Ishikawa (cell line): ENCODE measurements at regions not wholly inside any gene's neighbourhood (a gene's known extent, or its start where the extent isn't known, plus 50 kb on each side); places are given as distances from the start of the nearest gene placed in this dataset.

Source experiments
- EP300 ChIP-seq: IDR thresholded peaks from 2 replicates; pipeline ENCODE4 v1.6.1; 2012; ENCODE audit warnings: borderline replicate concordance
- TF ChIP-seq, protein P1 (sequence below): IDR thresholded peaks from 2 replicates; pipeline ENCODE4 v1.6.1; 2012

DNA sequence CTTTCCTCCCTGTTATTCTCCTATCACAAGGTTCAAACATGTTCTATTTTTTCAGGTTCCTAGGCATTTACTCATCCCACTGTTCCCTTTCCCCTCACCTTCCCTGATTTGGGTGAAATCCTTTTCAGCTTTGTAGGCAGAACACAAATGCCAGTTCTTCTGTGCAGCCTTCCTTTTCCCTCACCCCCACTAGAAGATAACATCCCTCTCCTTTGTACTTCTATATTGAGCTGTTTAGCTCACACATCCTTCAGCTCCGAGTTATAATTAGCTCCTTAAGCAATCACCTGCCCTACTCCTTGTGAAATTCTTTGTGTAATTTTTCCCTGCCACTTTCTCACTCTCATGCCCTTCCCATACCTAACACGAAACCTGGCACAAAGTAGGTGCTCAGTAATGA lies 240.9 kb downstream of the AR start:
- no peak for TF ChIP-seq EP300
- TF ChIP-seq, protein P1, sequence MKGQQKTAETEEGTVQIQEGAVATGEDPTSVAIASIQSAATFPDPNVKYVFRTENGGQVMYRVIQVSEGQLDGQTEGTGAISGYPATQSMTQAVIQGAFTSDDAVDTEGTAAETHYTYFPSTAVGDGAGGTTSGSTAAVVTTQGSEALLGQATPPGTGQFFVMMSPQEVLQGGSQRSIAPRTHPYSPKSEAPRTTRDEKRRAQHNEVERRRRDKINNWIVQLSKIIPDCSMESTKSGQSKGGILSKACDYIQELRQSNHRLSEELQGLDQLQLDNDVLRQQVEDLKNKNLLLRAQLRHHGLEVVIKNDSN: no peak
